ENCODE measurements at regions not wholly inside any gene's neighbourhood (a gene's known extent, or its start where the extent isn't known, plus 50 kb on each side); places are given as distances from the start of the nearest gene placed in this dataset.

DNA sequence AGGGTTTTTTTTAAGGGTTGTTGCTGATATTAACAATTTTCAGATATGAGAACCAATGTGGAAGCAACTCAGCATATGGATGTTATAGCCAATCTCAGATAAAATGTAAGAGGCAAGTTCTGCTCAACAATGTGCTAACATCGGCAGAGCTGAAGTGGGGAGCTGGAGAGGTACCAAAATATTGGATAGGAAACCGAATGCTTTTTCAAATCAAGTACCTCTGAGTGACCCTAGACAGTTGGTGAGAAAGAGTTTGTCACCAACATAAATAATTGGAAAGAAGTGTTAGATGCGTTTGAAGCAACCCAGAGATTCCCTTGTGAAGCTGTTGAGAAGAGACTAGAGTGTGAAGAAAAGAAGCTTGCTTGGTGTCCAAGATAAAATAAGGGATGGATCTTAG, 140.7 kb downstream of the SOX4 start:
- TF ChIP-seq, protein P1, sequence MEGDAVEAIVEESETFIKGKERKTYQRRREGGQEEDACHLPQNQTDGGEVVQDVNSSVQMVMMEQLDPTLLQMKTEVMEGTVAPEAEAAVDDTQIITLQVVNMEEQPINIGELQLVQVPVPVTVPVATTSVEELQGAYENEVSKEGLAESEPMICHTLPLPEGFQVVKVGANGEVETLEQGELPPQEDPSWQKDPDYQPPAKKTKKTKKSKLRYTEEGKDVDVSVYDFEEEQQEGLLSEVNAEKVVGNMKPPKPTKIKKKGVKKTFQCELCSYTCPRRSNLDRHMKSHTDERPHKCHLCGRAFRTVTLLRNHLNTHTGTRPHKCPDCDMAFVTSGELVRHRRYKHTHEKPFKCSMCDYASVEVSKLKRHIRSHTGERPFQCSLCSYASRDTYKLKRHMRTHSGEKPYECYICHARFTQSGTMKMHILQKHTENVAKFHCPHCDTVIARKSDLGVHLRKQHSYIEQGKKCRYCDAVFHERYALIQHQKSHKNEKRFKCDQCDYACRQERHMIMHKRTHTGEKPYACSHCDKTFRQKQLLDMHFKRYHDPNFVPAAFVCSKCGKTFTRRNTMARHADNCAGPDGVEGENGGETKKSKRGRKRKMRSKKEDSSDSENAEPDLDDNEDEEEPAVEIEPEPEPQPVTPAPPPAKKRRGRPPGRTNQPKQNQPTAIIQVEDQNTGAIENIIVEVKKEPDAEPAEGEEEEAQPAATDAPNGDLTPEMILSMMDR (IDR thresholded peaks at IDR 0.05; ENCODE audit: low read length) = no peak
- TF ChIP-seq EZH2 (IDR thresholded peaks at IDR 0.05; ENCODE audit: borderline replicate concordance, low read length) = no peak
- Histone ChIP-seq H3K36me3 (ENCODE audit: insufficient read depth, low read length) (no peaks in the 10 kb centered on the region), H3K4me3 (ENCODE audit: low read depth, low read length, poor library complexity, severe bottlenecking) (no peak overlapping the region), H3K4me2 (ENCODE audit: low read length) (no peak overlapping the region), H3K9me3 (ENCODE audit: low read length) (no peaks in the 10 kb centered on the region), H3K9me2 (ENCODE audit: low read depth, low read length) (no peaks in the 10 kb centered on the region), H3K27ac (ENCODE audit: low read depth, low read length, poor library complexity, severe bottlenecking) (no peak overlapping the region), H2AFZ (ENCODE audit: low read length) (no peak overlapping the region), H3K79me2 (ENCODE audit: insufficient read depth, low read length) (no peaks in the 10 kb centered on the region), H3K27me3 (ENCODE audit: insufficient read depth, low read length) (no peaks in the 10 kb centered on the region), H3K4me1 (ENCODE audit: insufficient read depth, low read length, severe bottlenecking) (no peaks in the 10 kb centered on the region), H4K20me1 (ENCODE audit: insufficient read depth, low read length) (no peaks in the 10 kb centered on the region), H3K9ac (ENCODE audit: low read length) (no peak overlapping the region), H3F3A (ENCODE audit: insufficient read depth, low read length) (no peaks in the 10 kb centered on the region)

DNA sequence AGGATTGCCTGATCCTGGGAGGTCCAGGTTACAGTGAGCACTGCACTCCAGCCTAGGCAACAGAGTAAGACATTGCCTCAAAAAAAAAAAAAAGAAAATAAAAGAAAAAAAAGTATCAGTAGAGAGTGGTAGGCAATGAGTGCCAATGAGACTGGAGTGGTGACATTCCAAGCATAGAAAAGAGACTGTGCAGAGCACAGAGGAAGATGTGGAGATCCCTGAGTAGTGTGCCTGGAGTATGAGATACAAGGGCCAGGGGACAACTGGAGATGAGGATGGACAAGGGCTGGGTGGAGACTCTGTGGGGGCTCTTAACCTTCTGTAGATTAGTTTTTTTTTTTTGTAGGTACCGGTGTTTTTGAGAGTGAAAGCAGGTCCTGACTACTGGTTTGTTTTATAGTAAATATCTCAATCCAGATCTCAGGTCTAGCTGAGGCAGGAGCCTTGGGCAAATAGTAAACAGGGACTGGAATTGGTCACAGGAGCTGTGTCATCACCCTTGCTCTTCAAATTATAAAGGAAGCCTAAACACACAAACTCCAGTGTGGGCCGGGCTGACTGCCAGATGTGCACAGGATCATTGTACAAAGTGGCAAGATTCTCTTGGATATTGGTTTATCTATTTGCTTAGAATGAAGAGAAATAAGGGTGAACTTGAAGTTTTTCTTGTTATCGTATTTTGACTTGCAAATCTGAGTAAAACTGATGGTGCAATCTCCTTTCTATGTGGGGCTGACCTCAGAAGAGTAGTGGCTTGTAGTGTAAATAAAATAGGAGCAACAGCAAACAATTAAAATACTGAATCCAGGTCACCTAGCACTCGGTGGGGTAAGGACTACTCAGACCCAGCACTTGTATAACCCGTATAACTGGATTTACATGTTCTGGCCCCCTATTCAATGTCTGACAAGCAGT, 144.9 kb downstream of the SOX4 start:
- Histone ChIP-seq H3K9ac (ENCODE audit: low read length) (no peak overlapping the region), H2AFZ (ENCODE audit: low read length) (no peak overlapping the region), H3K27me3 (ENCODE audit: insufficient read depth, low read length) (no peaks in the 10 kb centered on the region), H3K36me3 (ENCODE audit: insufficient read depth, low read length) (no peaks in the 10 kb centered on the region), H3K27ac (ENCODE audit: low read depth, low read length, poor library complexity, severe bottlenecking) (no peak overlapping the region), H3K9me2 (ENCODE audit: low read depth, low read length) (no peaks in the 10 kb centered on the region), H3K9me3 (ENCODE audit: low read length) (no peaks in the 10 kb centered on the region), H3F3A (ENCODE audit: insufficient read depth, low read length) (no peaks in the 10 kb centered on the region), H3K4me1 (ENCODE audit: insufficient read depth, low read length, severe bottlenecking) (no peaks in the 10 kb centered on the region), H3K4me3 (ENCODE audit: low read depth, low read length, poor library complexity, severe bottlenecking) (no peak overlapping the region), H3K79me2 (ENCODE audit: insufficient read depth, low read length) (no peaks in the 10 kb centered on the region), H4K20me1 (ENCODE audit: insufficient read depth, low read length) (no peaks in the 10 kb centered on the region), H3K4me2 (ENCODE audit: low read length) (no peak overlapping the region)
- TF ChIP-seq, protein P1 (IDR thresholded peaks at IDR 0.05; ENCODE audit: low read length) = no peak
- no peak for TF ChIP-seq EZH2 (IDR thresholded peaks at IDR 0.05; ENCODE audit: borderline replicate concordance, low read length)

DNA sequence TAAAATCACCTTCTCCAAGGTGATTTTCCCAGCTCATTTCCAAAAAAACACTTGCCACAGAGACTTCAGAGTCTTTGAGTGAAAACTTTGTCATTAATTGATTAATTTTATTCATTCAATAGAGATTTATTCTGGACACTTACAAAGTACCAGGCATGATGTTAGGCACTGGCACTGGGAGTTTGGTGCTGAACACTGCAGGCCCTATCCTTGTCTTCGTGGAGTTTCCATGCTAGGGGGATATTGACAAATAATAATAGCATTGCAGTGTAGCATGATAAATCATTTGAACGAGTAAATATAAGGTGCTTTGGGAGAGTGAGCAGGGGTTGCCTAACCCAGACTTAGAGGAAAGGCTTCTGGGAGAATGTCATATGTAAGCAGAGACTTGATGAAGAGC, 145.7 kb downstream of the SOX4 start:
- Histone ChIP-seq H3K27me3 (ENCODE audit: insufficient read depth, low read length) (no peaks in the 10 kb centered on the region), H3K79me2 (ENCODE audit: insufficient read depth, low read length) (no peaks in the 10 kb centered on the region), H3K27ac (ENCODE audit: low read depth, low read length, poor library complexity, severe bottlenecking) (no peak overlapping the region), H4K20me1 (ENCODE audit: insufficient read depth, low read length) (no peaks in the 10 kb centered on the region), H3K9me3 (ENCODE audit: low read length) (no peaks in the 10 kb centered on the region), H2AFZ (ENCODE audit: low read length) (no peak overlapping the region), H3K9me2 (ENCODE audit: low read depth, low read length) (no peaks in the 10 kb centered on the region), H3K4me2 (ENCODE audit: low read length) (no peak overlapping the region), H3K36me3 (ENCODE audit: insufficient read depth, low read length) (no peaks in the 10 kb centered on the region), H3K9ac (ENCODE audit: low read length) (no peak overlapping the region), H3F3A (ENCODE audit: insufficient read depth, low read length) (no peaks in the 10 kb centered on the region), H3K4me3 (ENCODE audit: low read depth, low read length, poor library complexity, severe bottlenecking) (no peak overlapping the region), H3K4me1 (ENCODE audit: insufficient read depth, low read length, severe bottlenecking) (no peaks in the 10 kb centered on the region)
- TF ChIP-seq EZH2 (IDR thresholded peaks at IDR 0.05; ENCODE audit: borderline replicate concordance, low read length) = no peak
- TF ChIP-seq, protein P1 (IDR thresholded peaks at IDR 0.05; ENCODE audit: low read length) = no peak

Data from OCI-LY1 (cell line).